Vagina (tissue), 2 donors: ENCODE measurements at regions not wholly inside any gene's neighbourhood (a gene's known extent, or its start where the extent isn't known, plus 50 kb on each side); places are given as distances from the start of the nearest gene placed in this dataset.

Experiments used
- POLR2A ChIP-seq, 2 donors: fragments of 450-650 bp; IDR thresholded peaks; one replicate each; pipeline ENCODE4 v1.6.1; 2017; ENCODE audit warnings: antibody characterized with exemption in 2 of 2, mild to moderate bottlenecking in 2 of 2, moderate library complexity in 2 of 2
- POLR2AphosphoS5 ChIP-seq, 2 donors: sonication (generic); formaldehyde crosslinking; IDR thresholded peaks; one replicate each; pipeline ENCODE4 v1.9.0; 2017; ENCODE audit warnings: antibody characterized with exemption in 2 of 2, mild to moderate bottlenecking in 2 of 2, low read depth in 1 of 2; ENCODE audit not compliant: insufficient read depth in 1 of 2
- TF ChIP-seq, protein P1 (sequence below), 3 experiments: fragments of 450-650 bp in 2 of 3; fragments of 200-600 bp in 1 of 3; sonication (generic) in 1 of 3; IDR thresholded peaks; one replicate each; pipeline ENCODE4 v1.5.1; 2017 to 2019; ENCODE audit warnings: antibody characterized with exemption in 3 of 3, mild to moderate bottlenecking in 2 of 3, moderate library complexity in 2 of 3

DNA sequence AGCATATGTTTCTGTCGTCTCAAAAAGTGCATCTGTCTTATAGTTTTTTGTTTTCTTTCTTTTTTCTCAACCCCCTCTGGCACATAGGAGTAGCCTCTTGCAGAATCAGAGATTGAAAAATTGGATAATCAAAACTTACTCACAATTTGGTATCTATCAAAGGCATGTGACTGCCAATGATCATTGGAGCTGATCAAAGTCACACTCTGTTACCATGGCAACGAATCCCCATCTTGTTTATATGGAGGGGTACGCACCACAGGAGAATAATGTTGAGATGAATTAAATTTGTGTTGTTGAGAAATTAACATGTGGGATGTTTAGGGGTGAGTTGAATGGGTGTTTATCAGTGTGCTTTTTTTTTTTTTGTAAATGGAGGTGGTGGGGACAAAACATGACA is 458.3 kb upstream of the FANCL start:
- TF ChIP-seq POLR2A (IDR thresholded peaks at IDR 0.05) (no peak), POLR2AphosphoS5 (IDR thresholded peaks at IDR 0.05; ENCODE audit: insufficient read depth in 1 of 2, low read depth in 1 of 2) (no peak)
- TF ChIP-seq, protein P1, sequence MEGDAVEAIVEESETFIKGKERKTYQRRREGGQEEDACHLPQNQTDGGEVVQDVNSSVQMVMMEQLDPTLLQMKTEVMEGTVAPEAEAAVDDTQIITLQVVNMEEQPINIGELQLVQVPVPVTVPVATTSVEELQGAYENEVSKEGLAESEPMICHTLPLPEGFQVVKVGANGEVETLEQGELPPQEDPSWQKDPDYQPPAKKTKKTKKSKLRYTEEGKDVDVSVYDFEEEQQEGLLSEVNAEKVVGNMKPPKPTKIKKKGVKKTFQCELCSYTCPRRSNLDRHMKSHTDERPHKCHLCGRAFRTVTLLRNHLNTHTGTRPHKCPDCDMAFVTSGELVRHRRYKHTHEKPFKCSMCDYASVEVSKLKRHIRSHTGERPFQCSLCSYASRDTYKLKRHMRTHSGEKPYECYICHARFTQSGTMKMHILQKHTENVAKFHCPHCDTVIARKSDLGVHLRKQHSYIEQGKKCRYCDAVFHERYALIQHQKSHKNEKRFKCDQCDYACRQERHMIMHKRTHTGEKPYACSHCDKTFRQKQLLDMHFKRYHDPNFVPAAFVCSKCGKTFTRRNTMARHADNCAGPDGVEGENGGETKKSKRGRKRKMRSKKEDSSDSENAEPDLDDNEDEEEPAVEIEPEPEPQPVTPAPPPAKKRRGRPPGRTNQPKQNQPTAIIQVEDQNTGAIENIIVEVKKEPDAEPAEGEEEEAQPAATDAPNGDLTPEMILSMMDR (IDR thresholded peaks at IDR 0.05) = no peak
